Activated CD8-positive, alpha-beta memory T cell treated with anti-CD3 and anti-CD28 coated beads for 48 hours (primary cell): ENCODE measurements at regions not wholly inside any gene's neighbourhood (a gene's known extent, or its start where the extent isn't known, plus 50 kb on each side); places are given as distances from the start of the nearest gene placed in this dataset.
"Not testable (repeated sequence)": the region's sequence is repeated elsewhere in the genome, so short reads cannot be mapped to it uniquely, and the experiment has no call there.

ENCODE experiments used
- DNase-seq, 3 experiments: peaks; one replicate each; pipeline ENCODE4 v3.0.0-alpha.2; 2020; ENCODE audit warnings: low read depth in 2 of 3, low spot score in 2 of 3

GRCh38 chr2:240239325-240239724 lies 98.9 kb upstream of the OTOS start:
- no peak for DNase-seq

GRCh38 chr2:240240017-240240734 lies 99.7 kb upstream of the OTOS start:
- no peak for DNase-seq

- no peak for DNase-seq
Measured at GRCh38 chr2:240240781-240241180, 100.3 kb upstream of the OTOS start.

GRCh38 chr2:240241572-240241971 lies 101.1 kb upstream of the OTOS start:
- no peak for DNase-seq

GRCh38 chr2:240243049-240243448 lies 102.6 kb upstream of the OTOS start:
- not testable (repeated sequence) for DNase-seq

- no peak for DNase-seq
Measured at GRCh38 chr2:240244543-240244942, 104.1 kb upstream of the OTOS start.

GRCh38 chr2:240245184-240245583 lies 104.7 kb upstream of the OTOS start:
- no peak for DNase-seq

- no peak for DNase-seq
Measured at GRCh38 chr2:240245706-240246105, 105.2 kb upstream of the OTOS start.

- DNase-seq: no peak
Measured at GRCh38 chr2:240246173-240246820, 105.8 kb upstream of the OTOS start.

- DNase-seq: no peak
Measured at GRCh38 chr2:240247241-240247867, 106.9 kb upstream of the OTOS start.

GRCh38 chr2:240247868-240248720 lies 107.6 kb upstream of the OTOS start:
- no peak for DNase-seq

GRCh38 chr2:240248721-240249422 lies 108.4 kb upstream of the OTOS start:
- DNase-seq: no peak

- DNase-seq: no peak
Measured at GRCh38 chr2:240249423-240250149, 109.1 kb upstream of the OTOS start.

- DNase-seq: no peak
Measured at GRCh38 chr2:240250150-240250984, 109.9 kb upstream of the OTOS start.

GRCh38 chr2:240250985-240251847 lies 110.8 kb upstream of the OTOS start:
- no peak for DNase-seq

GRCh38 chr2:240251848-240252190 lies 111.4 kb upstream of the OTOS start:
- DNase-seq: no peak

GRCh38 chr2:240252191-240252871 lies 111.9 kb upstream of the OTOS start:
- DNase-seq: no peak
